PFSK-1 (cell line): ENCODE measurements at regions not wholly inside any gene's neighbourhood (a gene's known extent, or its start where the extent isn't known, plus 50 kb on each side); places are given as distances from the start of the nearest gene placed in this dataset.

Experiments used
- FOXP2 ChIP-seq: optimal IDR thresholded peaks from 2 replicates; pipeline ENCODE3; 2011; ENCODE audit warnings: borderline replicate concordance, control low read depth, inconsistent platforms; ENCODE audit not compliant: insufficient read depth; ENCODE audit errors: extremely low read length, extremely low read depth
- POLR2AphosphoS5 ChIP-seq: IDR thresholded peaks from 2 replicates; pipeline ENCODE4 v1.6.1; 2012; ENCODE audit warnings: low read depth, mild to moderate bottlenecking, control low read depth, low read length, moderate library complexity
- REST ChIP-seq, 2 experiments: IDR thresholded peaks; 2 replicates each; pipeline versions ENCODE4 v1.6.1 to v1.8.0; 2011 to 2012; ENCODE audit warnings: low read depth in 2 of 2, low read length in 2 of 2, control low read depth in 1 of 2, inconsistent platforms in 1 of 2, mild to moderate bottlenecking in 1 of 2, moderate library complexity in 1 of 2; ENCODE audit not compliant: insufficient read depth in 1 of 2
- SIN3A ChIP-seq: IDR thresholded peaks from 2 replicates; pipeline ENCODE4 v1.6.1; 2012; ENCODE audit warnings: mild to moderate bottlenecking, low read length, moderate library complexity, borderline replicate concordance; ENCODE audit not compliant: insufficient read depth
- TAF1 ChIP-seq: IDR thresholded peaks from 2 replicates; pipeline ENCODE4 v1.6.1; 2012; ENCODE audit warnings: low read length, control low read depth, borderline replicate concordance; ENCODE audit not compliant: insufficient read depth

GRCh38 chr6:19331089-19331488, 506.1 kb upstream of the ID4 start:
- TF ChIP-seq TAF1, result no peak
- TF ChIP-seq POLR2AphosphoS5, result no peak
- no peak for TF ChIP-seq REST (IDR thresholded peaks at IDR 0.05; ENCODE audit: insufficient read depth in 1 of 2, low read depth in 2 of 2, low read length in 2 of 2)
- no peak for TF ChIP-seq SIN3A
- TF ChIP-seq FOXP2, result no peak
